H1 (cell line): ENCODE measurements at regions not wholly inside any gene's neighbourhood (a gene's known extent, or its start where the extent isn't known, plus 50 kb on each side); places are given as distances from the start of the nearest gene placed in this dataset.

Experiments used
- CTCF ChIA-PET: fragments of 300-600 bp; sonication (Branson Sonifier 250); formaldehyde crosslinking; loops from one replicate; lab custom pipeline; 2021; ENCODE audit not compliant: partially characterized antibody; lab: Charles Lee
- POLR2A ChIA-PET: fragments of 300-600 bp; sonication (Branson Sonifier 250); formaldehyde crosslinking; loops from one replicate; lab custom pipeline; 2021; ENCODE audit warnings: inconsistent platforms; ENCODE audit not compliant: partially characterized antibody; lab: Charles Lee
- DNase-seq, 2 experiments: peaks; one replicate each; pipeline versions ENCODE4 v3.0.0 to v3.0.0-alpha.2; 2010 to 2022; ENCODE audit warnings: low spot score in 2 of 2, low read depth in 1 of 2, mixed read lengths in 1 of 2
- FAIRE-seq: peaks from 2 replicates; lab custom pipeline; 2011; peaks lifted over from hg19 to GRCh38; lab: Jason Lieb, UNC
- H2AFZ ChIP-seq: 2 replicates; pipeline ENCODE4 v1.8.1; 2012; ENCODE audit warnings: low read length, inconsistent platforms
- H2AK5ac ChIP-seq: 2 replicates; pipeline ENCODE4 v1.6.1; 2013; ENCODE audit warnings: low read depth, low read length
- H2BK120ac ChIP-seq: replicated peaks from 2 replicates; pipeline ENCODE3; 2013; ENCODE audit warnings: low read depth, low read length, inconsistent platforms
- H2BK12ac ChIP-seq: 2 replicates; pipeline ENCODE4 v1.6.1; 2013; ENCODE audit warnings: low read depth, low read length
- H2BK15ac ChIP-seq: 2 replicates; pipeline ENCODE4 v1.6.1; 2013; ENCODE audit warnings: low read length
- H2BK20ac ChIP-seq: 2 replicates; pipeline ENCODE4 v1.6.1; 2013; ENCODE audit warnings: low read length
- H2BK5ac ChIP-seq: 2 replicates; pipeline ENCODE4 v1.6.1; 2013; ENCODE audit warnings: low read depth, low read length
- H3K14ac ChIP-seq: 2 replicates; pipeline ENCODE4 v1.6.1; 2013; ENCODE audit warnings: inconsistent platforms; ENCODE audit not compliant: insufficient read length
- H3K18ac ChIP-seq: 2 replicates; pipeline ENCODE4 v1.6.1; 2013; ENCODE audit warnings: low read length; ENCODE audit errors: extremely low read depth
- H3K23ac ChIP-seq: 2 replicates; pipeline ENCODE4 v1.6.1; 2013; ENCODE audit warnings: inconsistent platforms; ENCODE audit not compliant: insufficient read length
- H3K23me2 ChIP-seq: 2 replicates; pipeline ENCODE4 v1.6.1; 2013; ENCODE audit warnings: low read depth, low read length
- H3K27ac ChIP-seq: 2 replicates; pipeline ENCODE4 v1.6.1; 2011; ENCODE audit warnings: low read depth, low read length, inconsistent platforms
- H3K27me3 ChIP-seq, 4 experiments: replicated peaks in 1 of 4; 1 replicate in 1 of 4; 2 replicates in 3 of 4; pipeline versions ENCODE4 v1.6.1 to v1.8.1; 2011 to 2013; ENCODE audit warnings: low read length in 3 of 4, mild to moderate bottlenecking in 3 of 4, inconsistent platforms in 2 of 4, mixed read lengths in 2 of 4, moderate library complexity in 1 of 4; ENCODE audit not compliant: control insufficient read depth in 3 of 4, insufficient read depth in 3 of 4; ENCODE audit errors: extremely low read depth in 1 of 4
- H3K36me3 ChIP-seq, 4 experiments: 2 replicates each; pipeline versions ENCODE4 v1.6.1 to v1.8.1; 2011 to 2013; ENCODE audit warnings: mild to moderate bottlenecking in 4 of 4, low read length in 3 of 4, moderate library complexity in 2 of 4, control low read depth in 1 of 4, inconsistent platforms in 1 of 4; ENCODE audit not compliant: insufficient read depth in 4 of 4, control insufficient read depth in 2 of 4
- H3K4ac ChIP-seq: replicated peaks from 2 replicates; pipeline ENCODE3; 2013; ENCODE audit warnings: low read length, low read depth, mixed read lengths, inconsistent platforms; ENCODE audit not compliant: insufficient read length
- H3K4me1 ChIP-seq, 4 experiments: replicated peaks in 1 of 4; 1 replicate in 1 of 4; 2 replicates in 3 of 4; pipeline versions ENCODE4 v1.6.1 to v1.8.1; 2011 to 2013; ENCODE audit warnings: low read length in 3 of 4, inconsistent platforms in 2 of 4, mixed read lengths in 1 of 4; ENCODE audit not compliant: insufficient read depth in 4 of 4, control insufficient read depth in 3 of 4
- H3K4me2 ChIP-seq, 2 experiments: 2 replicates each; pipeline versions ENCODE4 v1.6.1 to v1.8.1; 2011 to 2013; ENCODE audit warnings: low read depth in 2 of 2, low read length in 2 of 2, control low read depth in 1 of 2, inconsistent platforms in 1 of 2, mild to moderate bottlenecking in 1 of 2; ENCODE audit not compliant: insufficient read depth in 1 of 2
- H3K4me3 ChIP-seq, 4 experiments: fragments of 200-600, 300-600 bp in 1 of 4; sonication (generic), shearing (Covaris generic), sonication (Bioruptor Twin) in 1 of 4; 2 replicates each; pipeline versions ENCODE4 v1.5.1 to v1.8.1; 2011 to 2016; ENCODE audit warnings: low read length in 4 of 4, low read depth in 3 of 4, control low read depth in 2 of 4, inconsistent platforms in 2 of 4, mild to moderate bottlenecking in 2 of 4, mixed read lengths in 1 of 4, moderate library complexity in 1 of 4; ENCODE audit not compliant: insufficient read depth in 2 of 4; ENCODE audit errors: extremely low read depth in 1 of 4
- H3K56ac ChIP-seq: replicated peaks from 2 replicates; pipeline ENCODE3; 2013; ENCODE audit warnings: low read depth, mild to moderate bottlenecking, mixed read lengths, low read length, inconsistent platforms; ENCODE audit not compliant: insufficient read length
- H3K79me1 ChIP-seq: 2 replicates; pipeline ENCODE4 v1.6.1; 2013; ENCODE audit warnings: low read depth, low read length, control low read depth
- H3K79me2 ChIP-seq, 2 experiments: 2 replicates each; pipeline versions ENCODE4 v1.6.1 to v1.8.1; 2012 to 2013; ENCODE audit warnings: low read length in 2 of 2, mild to moderate bottlenecking in 2 of 2, inconsistent platforms in 1 of 2; ENCODE audit not compliant: insufficient read depth in 2 of 2, control insufficient read depth in 1 of 2
- H3K9ac ChIP-seq, 4 experiments: replicated peaks in 1 of 4; 1 replicate in 1 of 4; 2 replicates in 3 of 4; pipeline versions ENCODE4 v1.6.1 to v1.8.1; 2011 to 2013; ENCODE audit warnings: low read depth in 3 of 4, low read length in 3 of 4, control low read depth in 2 of 4, mild to moderate bottlenecking in 2 of 4, moderate library complexity in 2 of 4, inconsistent platforms in 1 of 4; ENCODE audit errors: extremely low read depth in 1 of 4
- H3K9me3 ChIP-seq, 2 experiments: 2 replicates each; pipeline versions ENCODE4 v1.6.1 to v1.8.1; 2012 to 2013; ENCODE audit warnings: mild to moderate bottlenecking in 2 of 2, moderate library complexity in 2 of 2, control low read depth in 1 of 2, inconsistent platforms in 1 of 2, low read depth in 1 of 2, low read length in 1 of 2, mixed read lengths in 1 of 2; ENCODE audit not compliant: insufficient read depth in 2 of 2
- H4K20me1 ChIP-seq, 2 experiments: replicated peaks in 1 of 2; 2 replicates each; pipeline versions ENCODE3 to v1.8.1; 2011 to 2013; ENCODE audit warnings: inconsistent platforms in 2 of 2, low read length in 2 of 2, mild to moderate bottlenecking in 1 of 2; ENCODE audit not compliant: insufficient read depth in 2 of 2, control insufficient read depth in 1 of 2
- H4K5ac ChIP-seq: 2 replicates; pipeline ENCODE4 v1.6.1; 2013; ENCODE audit warnings: low read length, low read depth, mixed read lengths, inconsistent platforms; ENCODE audit not compliant: insufficient read length
- H4K8ac ChIP-seq: 2 replicates; pipeline ENCODE4 v1.8.0; 2013; ENCODE audit warnings: mild to moderate bottlenecking, moderate library complexity, low read length, inconsistent platforms; ENCODE audit not compliant: insufficient read depth; ENCODE audit errors: extremely low read depth
- H4K91ac ChIP-seq: replicated peaks from 2 replicates; pipeline ENCODE3; 2013; ENCODE audit warnings: low read length, mixed read lengths, inconsistent platforms; ENCODE audit not compliant: insufficient read length
- EP300 ChIP-seq, 2 experiments: IDR thresholded peaks; 1 replicate in 1 of 2; 2 replicates in 1 of 2; pipeline ENCODE4 v1.6.1; 2011 to 2012; ENCODE audit warnings: low read depth in 2 of 2, low read length in 2 of 2, mild to moderate bottlenecking in 2 of 2, borderline replicate concordance in 1 of 2, inconsistent platforms in 1 of 2, moderate library complexity in 1 of 2
- HDAC2 ChIP-seq, 2 experiments: fragments of 300-600 bp in 1 of 2; sonication (generic) in 1 of 2; IDR thresholded peaks; 2 replicates each; pipeline ENCODE4 v1.6.1; 2011 to 2012; ENCODE audit warnings: low read depth in 2 of 2, low read length in 2 of 2, mild to moderate bottlenecking in 2 of 2, moderate library complexity in 2 of 2, borderline replicate concordance in 1 of 2, inconsistent platforms in 1 of 2
- JUN ChIP-seq: IDR thresholded peaks from 2 replicates; pipeline ENCODE4 v1.6.1; 2011; ENCODE audit warnings: low read depth, mild to moderate bottlenecking, improper control_type of control experiment, low read length
- POU5F1 ChIP-seq: IDR thresholded peaks from 2 replicates; pipeline ENCODE4 v1.6.1; 2011; ENCODE audit warnings: low read depth, mild to moderate bottlenecking, low read length, moderate library complexity
- TBP ChIP-seq: IDR thresholded peaks from 2 replicates; pipeline ENCODE4 v1.6.1; 2011; ENCODE audit warnings: low read depth, low read length, improper control_type of control experiment

DNA sequence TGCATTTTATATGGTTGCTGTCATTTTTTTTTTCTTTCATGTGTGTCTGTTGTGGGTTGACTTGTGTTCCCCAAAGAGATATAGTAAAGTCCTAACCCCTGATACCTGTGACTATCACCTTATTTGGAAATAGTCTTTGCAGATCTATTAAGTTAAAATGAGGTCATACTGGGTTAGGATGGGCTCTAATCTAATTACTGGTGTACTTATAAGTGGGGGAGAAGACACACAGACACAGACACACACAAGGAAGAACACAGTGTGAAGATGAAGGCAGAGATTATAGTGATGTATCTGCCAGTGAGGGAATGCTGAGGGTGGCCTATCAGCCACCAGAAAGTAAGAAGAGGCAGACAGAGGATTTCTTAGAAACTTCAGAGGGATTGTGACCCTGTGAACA lies 318.4 kb upstream of the ATP2B1 start:
- Histone ChIP-seq H3K4ac (no peak overlapping the region), H3K56ac (no peak overlapping the region), H3K23ac (no peak overlapping the region), H2AK5ac (no peak overlapping the region), H2BK12ac (no peak overlapping the region), H3K79me2 (no peaks in the 10 kb centered on the region), H3K4me2 (no peak overlapping the region), H3K14ac (no peak overlapping the region), H3K23me2 (no peaks in the 10 kb centered on the region), H2BK5ac (no peak overlapping the region), H4K91ac (no peak overlapping the region), H3K4me1 (no peaks in the 10 kb centered on the region), H3K9ac (no peak overlapping the region), H3K27ac (no peak overlapping the region), H3K36me3 (no peaks in the 10 kb centered on the region), H4K8ac (no peak overlapping the region), H3K4me3 (no peak overlapping the region), H4K20me1 (no peaks in the 10 kb centered on the region), H2AFZ (no peak overlapping the region), H4K5ac (no peak overlapping the region), H3K79me1 (no peaks in the 10 kb centered on the region), H2BK120ac (no peak overlapping the region), H3K27me3 (no peaks in the 10 kb centered on the region), H2BK15ac (no peak overlapping the region), H3K9me3 (no peaks in the 10 kb centered on the region), H2BK20ac (no peak overlapping the region), H3K18ac (no peak overlapping the region)
- ChIA-PET POLR2A (no interaction called here), CTCF (no interaction called here)
- DNase-seq (no peak), FAIRE-seq (no peak)
- TF ChIP-seq POU5F1 (no peak), TBP (no peak), JUN (no peak), HDAC2 (IDR thresholded peaks at IDR 0.05; ENCODE audit: borderline replicate concordance in 1 of 2, low read depth in 2 of 2, low read length in 2 of 2) (no peak), EP300 (IDR thresholded peaks at IDR 0.05; ENCODE audit: borderline replicate concordance in 1 of 2, low read depth in 2 of 2, low read length in 2 of 2) (no peak)
